ENCODE measurements at regions not wholly inside any gene's neighbourhood (a gene's known extent, or its start where the extent isn't known, plus 50 kb on each side); places are given as distances from the start of the nearest gene placed in this dataset.
"Not testable (repeated sequence)": the region's sequence is repeated elsewhere in the genome, so short reads cannot be mapped to it uniquely, and the experiment has no call there.

DNA sequence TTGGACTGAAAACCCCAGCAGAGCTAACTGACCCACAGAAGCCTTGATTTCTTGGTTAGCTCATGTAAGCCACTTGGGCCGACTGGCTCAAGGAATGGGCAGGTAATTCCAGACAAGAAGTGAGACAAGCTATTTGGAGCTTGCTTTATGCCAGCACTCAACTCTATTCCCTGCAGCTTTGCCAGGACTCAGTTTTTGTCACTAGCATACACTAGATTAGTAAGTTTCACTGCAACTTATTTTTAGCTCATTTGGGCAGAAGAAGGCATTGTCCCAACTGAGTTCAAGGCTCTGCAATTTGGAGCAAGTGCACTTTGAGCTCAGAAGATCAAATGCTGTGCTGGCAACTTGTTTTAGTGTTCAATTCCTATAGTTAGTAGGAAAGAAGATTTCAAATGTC lies 116.1 kb downstream of the SLC4A3 start:
- POLR2A ChIA-PET, result no interaction called here
- peaks cover 4% of the 10 kb centered on the region for H3K27me3 Mint-ChIP-seq
- no peak for ATAC-seq (ENCODE audit: low read depth)
- DNase-seq, result no peak
- TF ChIP-seq, protein P1, sequence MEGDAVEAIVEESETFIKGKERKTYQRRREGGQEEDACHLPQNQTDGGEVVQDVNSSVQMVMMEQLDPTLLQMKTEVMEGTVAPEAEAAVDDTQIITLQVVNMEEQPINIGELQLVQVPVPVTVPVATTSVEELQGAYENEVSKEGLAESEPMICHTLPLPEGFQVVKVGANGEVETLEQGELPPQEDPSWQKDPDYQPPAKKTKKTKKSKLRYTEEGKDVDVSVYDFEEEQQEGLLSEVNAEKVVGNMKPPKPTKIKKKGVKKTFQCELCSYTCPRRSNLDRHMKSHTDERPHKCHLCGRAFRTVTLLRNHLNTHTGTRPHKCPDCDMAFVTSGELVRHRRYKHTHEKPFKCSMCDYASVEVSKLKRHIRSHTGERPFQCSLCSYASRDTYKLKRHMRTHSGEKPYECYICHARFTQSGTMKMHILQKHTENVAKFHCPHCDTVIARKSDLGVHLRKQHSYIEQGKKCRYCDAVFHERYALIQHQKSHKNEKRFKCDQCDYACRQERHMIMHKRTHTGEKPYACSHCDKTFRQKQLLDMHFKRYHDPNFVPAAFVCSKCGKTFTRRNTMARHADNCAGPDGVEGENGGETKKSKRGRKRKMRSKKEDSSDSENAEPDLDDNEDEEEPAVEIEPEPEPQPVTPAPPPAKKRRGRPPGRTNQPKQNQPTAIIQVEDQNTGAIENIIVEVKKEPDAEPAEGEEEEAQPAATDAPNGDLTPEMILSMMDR (IDR thresholded peaks at IDR 0.05), result no peak
- intact Hi-C loops (cut with micrococcal nuclease), result no loop called here
- CTCF ChIA-PET, result interaction anchor here (1.1 kb wide), 1 partner anchor 214 kb away, joined by 3 read pairs; no protein-coding TSS in a partner anchor
- no peak overlapping the region for H3K27ac Mint-ChIP-seq
- no peak overlapping the region for H3K4me3 Mint-ChIP-seq
- no peaks in the 10 kb centered on the region for H3K36me3 Mint-ChIP-seq (ENCODE audit: low read depth)
- H3K4me1 Mint-ChIP-seq, result no peaks in the 10 kb centered on the region
- no peaks in the 10 kb centered on the region for H3K9me3 Mint-ChIP-seq

DNA sequence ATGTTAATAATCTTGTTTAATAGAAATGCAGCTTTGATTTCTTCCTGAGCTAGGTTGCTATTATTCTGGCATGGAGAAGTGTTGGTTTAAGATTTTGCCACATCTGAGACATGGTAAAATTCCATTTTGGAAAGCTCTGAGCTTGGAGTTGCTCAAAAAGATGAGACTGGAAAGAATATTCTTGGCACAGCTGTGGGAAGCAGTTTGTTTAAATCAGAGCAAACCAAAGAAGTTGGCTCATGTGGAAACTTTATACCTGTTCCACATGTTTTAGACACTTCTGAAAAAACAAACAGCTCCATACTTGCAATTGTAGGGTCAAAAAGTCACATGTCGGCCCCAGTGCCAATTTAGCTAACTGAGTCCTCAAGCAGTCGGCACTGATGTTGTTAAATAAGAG lies 116.6 kb downstream of the SLC4A3 start:
- Mint-ChIP-seq H3K4me3 (no peak overlapping the region), H3K27me3 (peaks cover 4% of the 10 kb centered on the region), H3K27ac (no peak overlapping the region), H3K9me3 (no peaks in the 10 kb centered on the region), H3K36me3 (ENCODE audit: low read depth) (no peaks in the 10 kb centered on the region), H3K4me1 (no peaks in the 10 kb centered on the region)
- no peak for DNase-seq
- ChIA-PET CTCF (interaction anchor here (1.1 kb wide), 1 partner anchor 1831 kb away, joined by 3 read pairs; no protein-coding TSS in a partner anchor), POLR2A (no interaction called here)
- no peak for ATAC-seq (ENCODE audit: low read depth)
- TF ChIP-seq, protein P1 (IDR thresholded peaks at IDR 0.05), result no peak
- intact Hi-C loops (cut with micrococcal nuclease), result no loop called here

DNA sequence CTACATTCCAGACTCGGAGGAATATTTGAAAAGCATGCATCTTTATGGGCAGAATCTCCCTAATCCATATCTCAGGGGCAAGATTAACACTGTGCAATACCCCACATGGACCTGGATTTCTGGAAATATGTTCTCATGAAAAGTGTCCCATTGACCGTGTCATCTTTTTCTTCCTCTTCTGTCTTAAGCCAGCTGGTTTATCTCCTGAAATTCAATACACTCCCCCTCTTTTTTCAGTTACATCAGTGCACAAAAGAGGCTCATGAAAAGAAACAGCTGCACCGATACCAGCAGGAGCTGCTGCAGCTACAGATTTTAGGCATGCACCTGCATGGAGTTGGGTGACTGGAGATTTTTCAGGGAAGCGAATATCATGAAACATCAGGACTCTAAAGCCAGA lies 117.2 kb downstream of the SLC4A3 start:
- no peak overlapping the region for H3K27ac Mint-ChIP-seq

DNA sequence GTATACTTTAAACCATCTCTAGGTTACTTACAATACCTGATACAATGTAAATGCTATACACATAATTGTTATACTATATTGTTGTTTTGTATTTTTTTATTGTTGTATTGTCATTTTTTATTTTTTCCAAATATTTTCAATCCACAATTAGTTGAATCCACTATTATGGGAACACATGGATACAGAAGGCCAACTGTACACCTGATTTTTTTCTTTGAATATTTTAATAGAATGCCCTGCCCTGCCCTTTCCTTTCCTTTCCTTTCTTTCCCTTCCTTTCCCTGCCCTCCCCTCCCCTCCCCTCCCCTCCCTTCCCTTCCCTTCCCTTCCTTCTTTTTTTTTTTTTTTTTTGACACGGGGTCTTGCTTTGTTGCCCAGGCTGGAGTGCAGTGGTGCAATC lies 120.2 kb downstream of the SLC4A3 start:
- peaks cover 3% of the 10 kb centered on the region for H3K9me3 Mint-ChIP-seq
- ChIA-PET POLR2A (no interaction called here), CTCF (no interaction called here)
- ATAC-seq (ENCODE audit: low read depth) (no peak), DNase-seq (no peak)
- H3K27me3 Mint-ChIP-seq, result peaks cover 3% of the 10 kb centered on the region
- no peaks in the 10 kb centered on the region for H3K4me1 Mint-ChIP-seq
- intact Hi-C loops (cut with micrococcal nuclease), result no loop called here
- no peak overlapping the region for H3K4me3 Mint-ChIP-seq
- H3K36me3 Mint-ChIP-seq (ENCODE audit: low read depth), result no peaks in the 10 kb centered on the region
- TF ChIP-seq, protein P1 (IDR thresholded peaks at IDR 0.05), result no peak
- H3K27ac Mint-ChIP-seq, result no peak overlapping the region

More for the DNA sequence above, 117.2 kb downstream of the SLC4A3 start:
- peaks cover 4% of the 10 kb centered on the region for H3K27me3 Mint-ChIP-seq
- CTCF ChIA-PET, result interaction anchor here (1.1 kb wide), 1 partner anchor 1830 kb away, joined by 3 read pairs; no protein-coding TSS in a partner anchor
- ATAC-seq (ENCODE audit: low read depth), result no peak
- TF ChIP-seq, protein P1 (IDR thresholded peaks at IDR 0.05), result no peak
- H3K4me3 Mint-ChIP-seq, result no peak overlapping the region
- no peaks in the 10 kb centered on the region for H3K4me1 Mint-ChIP-seq
- DNase-seq, result no peak
- no peaks in the 10 kb centered on the region for H3K9me3 Mint-ChIP-seq
- intact Hi-C loops (cut with micrococcal nuclease), result no loop called here
- POLR2A ChIA-PET, result no interaction called here
- H3K36me3 Mint-ChIP-seq (ENCODE audit: low read depth), result no peaks in the 10 kb centered on the region

DNA sequence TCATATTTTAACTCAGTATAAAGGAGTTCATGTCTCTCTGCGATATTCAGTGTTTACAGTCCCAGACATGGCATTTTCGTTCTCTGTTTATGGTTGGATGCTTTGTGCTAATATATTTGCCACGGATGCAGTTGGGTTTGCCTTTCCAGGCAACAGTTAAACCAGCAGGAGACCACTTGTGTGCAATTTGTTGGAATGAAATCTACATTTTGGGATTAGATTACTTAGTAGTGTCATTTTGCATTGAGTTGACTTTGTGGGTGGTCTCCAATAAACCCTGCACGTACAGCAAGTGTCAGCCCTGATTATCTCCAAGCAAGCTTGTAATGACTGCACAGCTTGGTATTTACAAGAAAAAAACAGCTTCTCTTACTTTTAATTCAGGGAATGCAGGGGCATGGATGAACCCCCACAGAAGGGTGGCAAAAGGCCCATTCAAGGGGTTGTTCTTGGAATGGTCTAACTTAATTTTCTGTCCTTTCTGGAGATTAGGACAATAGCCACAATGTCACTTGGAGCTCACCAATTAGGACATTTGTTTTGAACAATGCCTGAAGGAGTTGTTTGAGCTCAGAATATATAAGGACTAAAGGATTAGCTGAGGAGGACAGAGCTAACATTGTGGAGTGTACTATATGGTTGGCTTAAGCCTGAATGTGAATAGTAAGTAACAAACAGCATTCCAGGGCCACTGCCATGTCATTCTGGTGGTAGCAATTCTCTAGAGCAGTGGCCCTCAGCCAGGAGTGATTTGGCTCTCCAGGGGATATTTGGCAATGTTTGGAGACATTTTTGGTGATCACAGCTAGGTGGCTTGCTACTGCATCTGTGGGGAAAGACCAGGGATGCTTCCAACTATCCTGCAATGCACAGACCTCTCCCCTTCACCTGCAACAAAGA lies 121.5 kb downstream of the SLC4A3 start:
- no peak for ATAC-seq (ENCODE audit: low read depth)
- CTCF ChIA-PET, result no interaction called here

DNA sequence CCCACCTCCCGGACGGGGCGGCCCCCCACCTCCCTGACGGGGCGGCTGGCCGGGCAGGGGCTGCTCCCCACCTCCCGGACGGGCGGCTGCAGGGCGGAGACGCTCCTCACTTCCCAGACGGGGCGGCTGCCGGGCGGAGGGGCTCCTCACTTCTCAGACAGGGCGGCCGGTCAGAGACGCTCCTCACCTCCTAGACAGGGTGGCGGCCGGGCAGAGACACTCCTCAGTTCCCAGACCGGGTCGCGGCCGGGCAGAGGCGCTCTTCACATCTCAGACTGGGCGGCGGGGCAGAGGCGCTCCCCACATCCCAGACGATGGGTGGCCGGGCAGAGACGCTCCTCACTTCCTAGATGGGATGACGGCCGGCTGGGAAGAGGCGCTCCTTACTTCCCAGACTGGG lies 123.7 kb downstream of the SLC4A3 start:
- intact Hi-C loops (cut with micrococcal nuclease); H3K4me1 Mint-ChIP-seq; ATAC-seq (ENCODE audit: low read depth); H3K27ac Mint-ChIP-seq; H3K4me3 Mint-ChIP-seq; DNase-seq; H3K36me3 Mint-ChIP-seq (ENCODE audit: low read depth); POLR2A ChIA-PET; H3K9me3 Mint-ChIP-seq; CTCF ChIA-PET; H3K27me3 Mint-ChIP-seq: not testable (repeated sequence)

More for the DNA sequence above, 121.5 kb downstream of the SLC4A3 start:
- H3K4me1 Mint-ChIP-seq, result no peaks in the 10 kb centered on the region
- POLR2A ChIA-PET, result no interaction called here
- intact Hi-C loops (cut with micrococcal nuclease), result no loop called here
- H3K36me3 Mint-ChIP-seq (ENCODE audit: low read depth), result no peaks in the 10 kb centered on the region
- DNase-seq, result no peak
- peaks cover 3% of the 10 kb centered on the region for H3K9me3 Mint-ChIP-seq
- H3K27me3 Mint-ChIP-seq, result peaks cover 3% of the 10 kb centered on the region
- H3K4me3 Mint-ChIP-seq, result no peak overlapping the region
- TF ChIP-seq, protein P1 (IDR thresholded peaks at IDR 0.05), result no peak
- no peak overlapping the region for H3K27ac Mint-ChIP-seq
